GM12878 (cell line): ENCODE measurements at regions not wholly inside any gene's neighbourhood (a gene's known extent, or its start where the extent isn't known, plus 50 kb on each side); places are given as distances from the start of the nearest gene placed in this dataset.
A peak's percentile ranks its signal among the peaks of the same experiment; 100 is the strongest.
"Not testable (repeated sequence)": the region's sequence is repeated elsewhere in the genome, so short reads cannot be mapped to it uniquely, and the experiment has no call there.

Source experiments
- ATAC-seq: fragments of 200-7000 bp; cut with Tn5 transposase; 3 replicates; pipeline ENCODE4 v1.9.1; 2020; ENCODE audit warnings: mild to moderate bottlenecking, moderate library complexity
- BruUV-seq: library from RNA; stranded (reverse); fragments of 400-500 nt; replicated peaks from 2 replicates; lab custom pipeline; 2021; lab: Mats Ljungman, UMichigan
- CTCF ChIA-PET: fragments of 300-600 bp; sonication (Branson Sonifier 250); formaldehyde crosslinking; extraction: SDS; loops from one replicate; lab custom pipeline; 2021; ENCODE audit warnings: inconsistent platforms; lab: Yijun Ruan, JAX
- POLR2A ChIA-PET: fragments of 350-600 bp; formaldehyde crosslinking; extraction: SDS; loops from one replicate; lab custom pipeline; 2021; ENCODE audit warnings: inconsistent platforms; lab: Charles Lee
- RAD21 ChIA-PET: fragments of 300-600 bp; sonication (Branson Sonifier 250); formaldehyde crosslinking; loops from one replicate; lab custom pipeline; 2023; ENCODE audit warnings: antibody characterized with exemption; ENCODE audit not compliant: unreplicated experiment; lab: Charles Lee
- SMC1A ChIA-PET: fragments of 300-600 bp; sonication (Branson Sonifier 250); formaldehyde crosslinking; loops from one replicate; lab custom pipeline; 2023; ENCODE audit not compliant: unreplicated experiment, uncharacterized antibody; lab: Charles Lee
- DNase-seq: peaks from one replicate; pipeline ENCODE4 v3.0.0-alpha.2; 2011; ENCODE audit warnings: low read depth, low spot score
- FAIRE-seq: peaks from 3 replicates; lab custom pipeline; 2011; peaks lifted over from hg19 to GRCh38; lab: Jason Lieb, UNC
- H2AFZ ChIP-seq: 2 replicates; pipeline ENCODE4 v1.6.0; 2011; ENCODE audit warnings: low read depth, low read length, control low read depth; ENCODE audit not compliant: control insufficient read depth
- H3K27ac ChIP-seq: 2 replicates; pipeline ENCODE4 v1.5.1; 2011; ENCODE audit warnings: control low read depth; ENCODE audit not compliant: control insufficient read depth, insufficient read depth
- H3K27me3 ChIP-seq, 2 experiments: replicated peaks in 1 of 2; 2 replicates each; pipeline versions ENCODE4 v1.6.0 to v1.6.1; 2011; ENCODE audit warnings: low read length in 1 of 2; ENCODE audit not compliant: control insufficient read depth in 2 of 2, insufficient read depth in 2 of 2
- H3K36me3 ChIP-seq, 2 experiments: 2 replicates each; pipeline ENCODE4 v1.5.1; 2011; ENCODE audit warnings: low read length in 1 of 2; ENCODE audit not compliant: control insufficient read depth in 2 of 2, insufficient read depth in 2 of 2
- H3K4me1 ChIP-seq: 2 replicates; pipeline ENCODE4 v1.6.1; 2011; ENCODE audit warnings: mild to moderate bottlenecking, low read length, moderate library complexity, mixed read lengths; ENCODE audit not compliant: control insufficient read depth, insufficient read depth
- H3K4me2 ChIP-seq: 2 replicates; pipeline ENCODE4 v1.6.0; 2011; ENCODE audit warnings: control low read depth; ENCODE audit not compliant: control insufficient read depth, insufficient read depth
- H3K4me3 ChIP-seq: fragments of 200-600 bp; sonication (generic); 2 replicates; pipeline ENCODE4 v1.5.1; 2016
- H3K79me2 ChIP-seq: 2 replicates; pipeline ENCODE4 v1.6.0; 2011; ENCODE audit warnings: low read length; ENCODE audit not compliant: control insufficient read depth, insufficient read depth
- H3K9ac ChIP-seq: 2 replicates; pipeline ENCODE4 v1.8.0; 2011; ENCODE audit warnings: low read length, control low read depth, mixed read lengths; ENCODE audit not compliant: control insufficient read depth, insufficient read depth
- H3K9me3 ChIP-seq: replicated peaks from 3 replicates; pipeline ENCODE4 v1.5.1; 2011; ENCODE audit warnings: mild to moderate bottlenecking, low read length; ENCODE audit not compliant: control insufficient read depth, insufficient read depth
- H4K20me1 ChIP-seq: 2 replicates; pipeline ENCODE4 v1.6.0; 2011; ENCODE audit not compliant: control insufficient read depth, insufficient read depth
- CTCF ChIP-seq, 3 experiments: IDR thresholded peaks in 2 of 3; conservative IDR thresholded peaks in 1 of 3; 2 replicates each; pipeline ENCODE4 v1.5.1; 2011; ENCODE audit warnings: low read depth in 3 of 3, low read length in 3 of 3, mild to moderate bottlenecking in 3 of 3, control low read depth in 2 of 3, moderate library complexity in 2 of 3, inconsistent platforms in 1 of 3, mixed read lengths in 1 of 3; ENCODE audit not compliant: control insufficient read depth in 2 of 3, insufficient read depth in 1 of 3; ENCODE audit errors: extremely low read depth in 1 of 3
- NR2C2 ChIP-seq: IDR thresholded peaks from 2 replicates; pipeline ENCODE4 v1.6.1; 2011; ENCODE audit warnings: borderline replicate concordance, low read depth; ENCODE audit not compliant: control insufficient read depth, insufficient read length
- RAD21 ChIP-seq: IDR thresholded peaks from 2 replicates; pipeline ENCODE4 v1.6.1; 2011; ENCODE audit warnings: mild to moderate bottlenecking, low read depth, low read length, moderate library complexity; ENCODE audit not compliant: insufficient read depth
- SMC3 ChIP-seq: IDR thresholded peaks from 2 replicates; pipeline ENCODE4 v1.6.1; 2011; ENCODE audit warnings: low read length, improper control_type of control experiment, borderline replicate concordance
- WGBS: methylation state at CpG from one replicate; pipeline ENCODE4 v1.1.6; 2016; ENCODE audit warnings: low lambda C conversion rate; ENCODE audit not compliant: insufficient replicate concordance, insufficient coverage; ENCODE audit errors: missing lambda C conversion rate; 5-methylcytosine and 5-hydroxymethylcytosine counted together
- in situ Hi-C: fragments of 300-500 bp; cut with MboI; formaldehyde crosslinking; loops from 9 replicates; pipeline ENCODE4 v1.14.3; 2018; ENCODE audit warnings: mixed read lengths
- intact Hi-C: fragments of 100-400 bp; cut with micrococcal nuclease; formaldehyde crosslinking; loops from one replicate; pipeline ENCODE4 v1.14.2; 2022; ENCODE audit not compliant: unreplicated experiment

- H2AFZ ChIP-seq = 0 out of 2 replicates have a peak overlapping the region, but pooled peaks have one; percentile 4
- H3K4me1 ChIP-seq = no peaks in the 10 kb centered on the region
- H3K4me2 ChIP-seq = no peak overlapping the region
- TF ChIP-seq NR2C2 = no peak
- no peaks in the 10 kb centered on the region; the same call in 2 of the 3 replicates for H3K9me3 ChIP-seq
- ATAC-seq = no peak
- no peak for FAIRE-seq
- no peaks in the 10 kb centered on the region for H3K36me3 ChIP-seq
- WGBS = 1% methylated on average over 4 of the region's 4 CpGs
- intact Hi-C loops (loop anchor here (2.0 to 5.0 kb wide), 2 partner anchors 468 to 1028 kb away; no protein-coding TSS in a partner anchor), in situ Hi-C loops (loop anchor here (5.0 to 25.0 kb wide), 2 partner anchors 468 to 1028 kb away; partner anchors contain the start of gene TARS1)
- no peak for DNase-seq
- H3K9ac ChIP-seq = no peak overlapping the region
- H3K27me3 ChIP-seq = no peaks in the 10 kb centered on the region
- ChIA-PET SMC1A (interaction anchor here (1.1 to 1.4 kb wide), 3 partner anchors 11 to 469 kb away, joined by 3 read pairs; no protein-coding TSS in a partner anchor), CTCF (interaction anchor here (0.8 to 2.6 kb wide), 7 partner anchors 10 to 1041 kb away, joined by 3 to 12 read pairs (median 6); no protein-coding TSS in a partner anchor), POLR2A (no interaction called here), RAD21 (interaction anchor here (1.5 kb wide), 1 partner anchor 467 kb away, joined by 6 read pairs; no protein-coding TSS in a partner anchor)
- no peaks in the 10 kb centered on the region for H3K79me2 ChIP-seq
- H3K27ac ChIP-seq = no peak overlapping the region
- no TSS peak for BruUV-seq
- no peak overlapping the region for H3K4me3 ChIP-seq
- no peaks in the 10 kb centered on the region for H4K20me1 ChIP-seq
Measured at GRCh38 chr5:34464829-34465228, 191.3 kb upstream of the RAI14 start.

DNA sequence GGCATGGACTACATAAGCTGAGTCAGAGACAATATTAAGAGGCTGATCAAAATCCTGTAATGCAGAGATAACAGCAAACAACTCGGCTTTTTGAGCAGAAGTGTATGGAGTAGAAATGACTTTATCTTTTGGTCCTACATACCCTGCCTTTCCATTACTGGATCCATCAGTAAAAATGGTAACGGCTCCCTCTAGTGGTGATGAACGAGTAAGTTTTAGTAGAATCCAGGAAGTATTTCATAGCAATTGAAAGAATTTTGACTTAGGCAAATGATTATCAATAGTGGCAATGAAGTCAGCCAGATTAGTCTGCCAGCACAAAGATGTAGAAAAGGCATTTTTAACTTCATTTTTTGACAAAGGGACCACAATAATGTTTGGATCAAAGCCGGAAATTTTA lies 190.8 kb upstream of the RAI14 start:
- ATAC-seq, BruUV-seq, H3K9me3 ChIP-seq, H4K20me1 ChIP-seq, FAIRE-seq, DNase-seq, H3K27ac ChIP-seq, H3K4me3 ChIP-seq, H3K36me3 ChIP-seq, H3K27me3 ChIP-seq, H3K4me1 ChIP-seq, H3K79me2 ChIP-seq, POLR2A ChIA-PET, H2AFZ ChIP-seq, H3K9ac ChIP-seq, H3K4me2 ChIP-seq: not testable (repeated sequence)
- ChIA-PET SMC1A (interaction anchor here (1.1 to 1.4 kb wide), 3 partner anchors 11 to 469 kb away, joined by 3 read pairs; no protein-coding TSS in a partner anchor), CTCF (interaction anchor here (1.3 to 2.6 kb wide), 6 partner anchors 10 to 827 kb away, joined by 3 to 12 read pairs (median 6); no protein-coding TSS in a partner anchor), RAD21 (interaction anchor here (1.5 kb wide), 1 partner anchor 468 kb away, joined by 6 read pairs; no protein-coding TSS in a partner anchor)
- intact Hi-C loops = loop anchor here (2.0 to 5.0 kb wide), 2 partner anchors 468 to 1028 kb away; no protein-coding TSS in a partner anchor
- WGBS = 0% methylated on average over 3 of the region's 4 CpGs
- in situ Hi-C loops = loop anchor here (5.0 to 25.0 kb wide), 2 partner anchors 468 to 1028 kb away; partner anchors contain the start of gene TARS1
- TF ChIP-seq CTCF (IDR thresholded peaks at IDR 0.05 in 2 of 3, conservative IDR thresholded peaks at IDR 0.05 in 1 of 3; ENCODE audit: control insufficient read depth in 2 of 3, extremely low read depth in 1 of 3, insufficient read depth in 1 of 3, low read depth in 3 of 3, low read length in 3 of 3) (peak; percentile 12 to 27 (median 13); a peak in 2 of 6 replicates), RAD21 (peak; percentile 39), SMC3 (peak; percentile 18; the same call in 1 of the 2 replicates)
